HepG2 (cell line): ENCODE measurements at regions not wholly inside any gene's neighbourhood (a gene's known extent, or its start where the extent isn't known, plus 50 kb on each side); places are given as distances from the start of the nearest gene placed in this dataset.

Experiments used
- ARID4A ChIP-seq: sonication (generic); formaldehyde crosslinking; IDR thresholded peaks from 2 replicates; pipeline ENCODE4 v1.5.0; 2020; ENCODE audit warnings: mild to moderate bottlenecking, missing genetic modification reagents, borderline replicate concordance
- FOXA3 ChIP-seq: IDR thresholded peaks from 2 replicates; pipeline ENCODE4 v1.6.1; 2016; ENCODE audit warnings: missing genetic modification reagents, missing compliant biosample characterization
- FOXP4 ChIP-seq: sonication (generic); formaldehyde crosslinking; IDR thresholded peaks from 2 replicates; pipeline ENCODE4 v1.4.0; 2020; ENCODE audit warnings: missing genetic modification reagents
- MIER2 ChIP-seq: IDR thresholded peaks from 2 replicates; pipeline ENCODE4 v1.6.1; 2016; ENCODE audit warnings: missing biosample characterization, missing genetic modification reagents
- NCOR1 ChIP-seq: fragments of 200-600 bp; sonication (generic); IDR thresholded peaks from 2 replicates; pipeline ENCODE4 v1.7.0; 2017; ENCODE audit warnings: antibody characterized with exemption, low read length, borderline replicate concordance
- NFIC ChIP-seq: IDR thresholded peaks from 2 replicates; pipeline ENCODE4 v1.6.1; 2012; ENCODE audit warnings: mild to moderate bottlenecking, low read length, inconsistent platforms
- PHF21A ChIP-seq: sonication (generic); formaldehyde crosslinking; IDR thresholded peaks from 2 replicates; pipeline ENCODE4 v1.5.0; 2020; ENCODE audit warnings: mild to moderate bottlenecking, missing genetic modification reagents
- POGZ ChIP-seq: sonication (generic); formaldehyde crosslinking; IDR thresholded peaks from 2 replicates; pipeline ENCODE4 v1.4.0; 2020; ENCODE audit warnings: mild to moderate bottlenecking, missing genetic modification reagents
- RARA ChIP-seq: IDR thresholded peaks from 2 replicates; pipeline ENCODE4 v1.6.1; 2016; ENCODE audit warnings: missing genetic modification reagents, missing compliant biosample characterization
- TBX2 ChIP-seq: sonication (generic); formaldehyde crosslinking; IDR thresholded peaks from 2 replicates; pipeline ENCODE4 v1.5.0; 2020; ENCODE audit warnings: missing genetic modification reagents, mild to moderate bottlenecking, borderline replicate concordance
- ZFP91 ChIP-seq: sonication (generic); formaldehyde crosslinking; IDR thresholded peaks from 2 replicates; pipeline ENCODE4 v1.9.0; 2022; ENCODE audit warnings: missing genetic modification reagents, mild to moderate bottlenecking, borderline replicate concordance
- ZNF124 ChIP-seq: sonication (generic); formaldehyde crosslinking; IDR thresholded peaks from 2 replicates; pipeline ENCODE4 v1.4.0; 2020; ENCODE audit warnings: missing genetic modification reagents
- TF ChIP-seq, protein P1 (sequence below): IDR thresholded peaks from 2 replicates; pipeline ENCODE4 v1.6.1; 2016; ENCODE audit warnings: missing genetic modification reagents, missing compliant biosample characterization
- TF ChIP-seq, protein P2 (sequence below): sonication (generic); formaldehyde crosslinking; IDR thresholded peaks from 2 replicates; pipeline ENCODE4 v1.5.0; 2020; ENCODE audit warnings: missing genetic modification reagents

DNA sequence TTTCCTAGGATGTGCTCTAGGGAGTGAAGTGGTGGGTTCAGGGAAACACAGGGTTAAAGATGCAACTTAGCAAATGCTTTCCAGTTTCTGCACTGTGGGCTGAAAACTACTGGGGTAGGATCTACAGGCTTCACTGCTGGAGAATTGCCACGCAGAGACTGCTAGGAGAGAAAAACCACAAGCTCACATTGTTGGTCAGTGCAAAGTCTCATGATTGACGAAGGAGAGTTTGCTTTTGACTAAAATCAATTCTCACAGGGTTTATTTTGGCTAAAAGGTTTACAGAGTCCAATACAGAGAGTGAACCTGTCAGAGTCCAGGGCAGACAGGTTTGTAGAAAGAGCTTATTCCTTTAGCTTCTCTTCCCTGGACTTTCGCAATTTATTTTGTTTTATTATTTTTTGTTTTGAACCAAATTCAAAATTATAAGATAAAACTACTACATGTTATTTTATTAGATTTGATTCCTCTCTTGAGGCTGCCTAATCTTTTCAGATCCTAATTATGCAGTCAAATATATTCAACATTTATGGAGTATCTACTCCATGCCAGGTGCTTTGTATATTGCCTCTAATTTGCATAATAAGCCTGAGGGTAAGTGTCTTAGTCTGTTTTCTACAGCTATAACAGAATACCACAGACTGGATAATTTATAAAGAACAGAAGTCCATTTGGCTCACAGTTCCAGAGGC lies 64.7 kb downstream of the MTNR1B start (continued):
- TF ChIP-seq ZFP91 (CRISPR knock-in tag) (no peak), NCOR1 (peak; percentile 45; the same call in 1 of the 2 replicates), TBX2 (CRISPR knock-in tag) (0 out of 2 replicates have a peak, but pooled peaks have one; percentile 24), ARID4A (CRISPR knock-in tag) (peak; percentile 18; the same call in 1 of the 2 replicates), PHF21A (peak; percentile 53), FOXA3 (CRISPR knock-in tag) (peak; percentile 67), POGZ (peak; percentile 77), FOXP4 (CRISPR knock-in tag) (peak; percentile 50; the same call in 1 of the 2 replicates), MIER2 (CRISPR knock-in tag) (peak; percentile 24; the same call in 1 of the 2 replicates), NFIC (peak; percentile 64), RARA (CRISPR knock-in tag) (peak; percentile 52; the same call in 1 of the 2 replicates), ZNF124 (CRISPR knock-in tag) (peak; percentile 94; the same call in 1 of the 2 replicates)
- TF ChIP-seq, protein P1, sequence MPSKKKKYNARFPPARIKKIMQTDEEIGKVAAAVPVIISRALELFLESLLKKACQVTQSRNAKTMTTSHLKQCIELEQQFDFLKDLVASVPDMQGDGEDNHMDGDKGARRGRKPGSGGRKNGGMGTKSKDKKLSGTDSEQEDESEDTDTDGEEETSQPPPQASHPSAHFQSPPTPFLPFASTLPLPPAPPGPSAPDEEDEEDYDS = peak; percentile 35; the same call in 1 of the 2 replicates
- TF ChIP-seq, protein P2, sequence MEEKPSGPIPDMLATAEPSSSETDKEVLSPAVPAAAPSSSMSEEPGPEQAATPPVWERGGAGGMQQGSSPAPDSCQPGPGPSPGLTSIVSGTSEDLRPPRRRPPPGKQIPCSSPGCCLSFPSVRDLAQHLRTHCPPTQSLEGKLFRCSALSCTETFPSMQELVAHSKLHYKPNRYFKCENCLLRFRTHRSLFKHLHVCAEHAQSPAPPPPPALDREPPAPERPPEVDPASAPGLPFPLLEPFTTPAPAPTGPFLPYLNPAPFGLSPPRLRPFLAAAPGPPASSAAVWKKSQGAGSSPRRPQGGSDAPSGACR = 0 out of 2 replicates have a peak, but pooled peaks have one; percentile 31
